PC-3 (cell line): ENCODE measurements at regions not wholly inside any gene's neighbourhood (a gene's known extent, or its start where the extent isn't known, plus 50 kb on each side); places are given as distances from the start of the nearest gene placed in this dataset.

Source experiments
- ATAC-seq: fragments of 200-7000 bp; cut with Tn5 transposase; 2 replicates; pipeline ENCODE4 v1.9.1; 2020; ENCODE audit warnings: mild to moderate bottlenecking, moderate library complexity
- BruUV-seq: library from RNA; stranded (reverse); fragments of 400-500 nt; replicated peaks from 2 replicates; lab custom pipeline; 2021; lab: Mats Ljungman, UMichigan
- CTCF ChIA-PET: fragments of 300-600 bp; sonication (Branson Sonifier 250); formaldehyde crosslinking; loops from one replicate; lab custom pipeline; 2022; ENCODE audit warnings: antibody characterized with exemption; lab: Charles Lee
- POLR2A ChIA-PET: fragments of 300-600 bp; sonication (Branson Sonifier 250); formaldehyde crosslinking; loops from one replicate; lab custom pipeline; 2022; ENCODE audit warnings: antibody characterized with exemption; ENCODE audit not compliant: unreplicated experiment; lab: Charles Lee
- DNase-seq: peaks from one replicate; pipeline ENCODE4 v3.0.0-alpha.2; 2015
- H2AFZ ChIP-seq: fragments of 300-600 bp; sonication (generic); 2 replicates; pipeline ENCODE4 v1.6.0; 2016; ENCODE audit warnings: antibody characterized with exemption, low read length
- H3F3A ChIP-seq: fragments of 300-600 bp; sonication (generic); one replicate; pipeline ENCODE4 v1.6.0; 2017; ENCODE audit warnings: antibody characterized with exemption, low read length, control low read depth, mild to moderate bottlenecking; ENCODE audit not compliant: unreplicated experiment
- H3K27ac ChIP-seq: fragments of 300-600 bp; sonication (generic); 2 replicates; pipeline ENCODE4 v1.5.1; 2016; ENCODE audit warnings: mild to moderate bottlenecking, low read length
- H3K27me3 ChIP-seq: fragments of 300-600 bp; sonication (generic); 2 replicates; pipeline ENCODE4 v1.6.1; 2016; ENCODE audit warnings: low read length, mixed read lengths
- H3K36me3 ChIP-seq: fragments of 300-600 bp; sonication (generic); 2 replicates; pipeline ENCODE4 v1.6.1; 2016; ENCODE audit warnings: low read depth, mixed run types, low read length, mixed read lengths
- H3K4me1 ChIP-seq: fragments of 300-600 bp; sonication (generic); 2 replicates; pipeline ENCODE4 v1.5.1; 2016; ENCODE audit warnings: low read length; ENCODE audit not compliant: insufficient read depth
- H3K4me2 ChIP-seq: fragments of 300-600 bp; sonication (generic); 2 replicates; pipeline ENCODE4 v1.6.0; 2016; ENCODE audit warnings: low read length
- H3K4me3 ChIP-seq: fragments of 300-600 bp; sonication (generic); 2 replicates; pipeline ENCODE4 v1.5.1; 2016; ENCODE audit warnings: mild to moderate bottlenecking, low read length, mixed read lengths
- H3K79me2 ChIP-seq: fragments of 300-600 bp; sonication (generic); 2 replicates; pipeline ENCODE4 v1.6.1; 2017; ENCODE audit warnings: low read length, mixed read lengths
- H3K9ac ChIP-seq: fragments of 300-600 bp; sonication (generic); 2 replicates; pipeline ENCODE4 v1.6.0; 2016; ENCODE audit warnings: mild to moderate bottlenecking, low read length
- H3K9me2 ChIP-seq: fragments of 300-600 bp; sonication (generic); replicated peaks from 2 replicates; pipeline ENCODE4 v1.6.1; 2016; ENCODE audit warnings: mixed run types, low read length, mixed read lengths
- H3K9me3 ChIP-seq: fragments of 300-600 bp; sonication (generic); 2 replicates; pipeline ENCODE4 v1.6.1; 2016; ENCODE audit warnings: low read length, mixed read lengths
- H4K20me1 ChIP-seq: fragments of 300-600 bp; sonication (generic); 2 replicates; pipeline ENCODE4 v1.6.1; 2016; ENCODE audit warnings: low read length, mixed read lengths
- CTCF ChIP-seq: fragments of 300-600 bp; sonication (generic); conservative IDR thresholded peaks from 2 replicates; pipeline ENCODE4 v1.5.1; 2017; ENCODE audit warnings: antibody characterized with exemption, low read depth, mild to moderate bottlenecking, low read length
- EZH2 ChIP-seq: fragments of 300-600 bp; sonication (generic); IDR thresholded peaks from one replicate; pipeline ENCODE4 v1.6.1; 2017; ENCODE audit warnings: antibody characterized with exemption, mild to moderate bottlenecking, low read length; ENCODE audit not compliant: unreplicated experiment
- EZH2phosphoT487 ChIP-seq: fragments of 300-600 bp; sonication (generic); IDR thresholded peaks from 2 replicates; pipeline ENCODE4 v1.6.1; 2018; ENCODE audit warnings: mild to moderate bottlenecking, antibody characterized with exemption, low read length, borderline replicate concordance
- intact Hi-C: fragments of 100-400 bp; cut with micrococcal nuclease; formaldehyde crosslinking; loops from 2 replicates; pipeline ENCODE4 v1.9.0; 2023

- no TSS peak for BruUV-seq
- CTCF ChIA-PET: no interaction called here
Measured at GRCh38 chr3:34068505-34068904, 270.1 kb downstream of the PDCD6IP start.

GRCh38 chr3:34070831-34071585 is 272.6 kb downstream of the PDCD6IP start:
- H3K9me2 ChIP-seq: no peaks in the 10 kb centered on the region
- BruUV-seq: no TSS peak
- no peak overlapping the region for H3K27ac ChIP-seq
- intact Hi-C loops: no loop called here
- no peak overlapping the region for H3K4me3 ChIP-seq
- ChIA-PET CTCF (no interaction called here), POLR2A (no interaction called here)
- H3K9me3 ChIP-seq: no peaks in the 10 kb centered on the region
- H3K27me3 ChIP-seq: peaks cover 8% of the 10 kb centered on the region; the same call in 1 of the 2 replicates
- no peaks in the 10 kb centered on the region for H3K36me3 ChIP-seq
- no peak overlapping the region for H3K9ac ChIP-seq
- no peaks in the 10 kb centered on the region for H3K4me1 ChIP-seq
- no peaks in the 10 kb centered on the region for H3F3A ChIP-seq
- TF ChIP-seq EZH2phosphoT487 (no peak), CTCF (no peak), EZH2 (no peak)
- no peak for DNase-seq
- no peak for ATAC-seq
- no peak overlapping the region for H3K4me2 ChIP-seq
- H2AFZ ChIP-seq: no peak overlapping the region
- no peaks in the 10 kb centered on the region for H4K20me1 ChIP-seq
- no peaks in the 10 kb centered on the region for H3K79me2 ChIP-seq

More at GRCh38 chr3:34068505-34068904, 270.1 kb downstream of the PDCD6IP start:
- no peaks in the 10 kb centered on the region for H3K79me2 ChIP-seq
- no peak overlapping the region for H3K4me2 ChIP-seq
- H3K4me3 ChIP-seq: no peak overlapping the region
- H3K9me3 ChIP-seq: no peaks in the 10 kb centered on the region
- DNase-seq (no peak), ATAC-seq (no peak)
- no peak for TF ChIP-seq CTCF
- TF ChIP-seq EZH2phosphoT487: no peak
- no peak for TF ChIP-seq EZH2
- peaks cover 10% of the 10 kb centered on the region; the same call in 1 of the 2 replicates for H3K27me3 ChIP-seq
- H4K20me1 ChIP-seq: no peaks in the 10 kb centered on the region
- H2AFZ ChIP-seq: no peak overlapping the region
- POLR2A ChIA-PET: no interaction called here
- H3K27ac ChIP-seq: no peak overlapping the region
- no peaks in the 10 kb centered on the region for H3K36me3 ChIP-seq
- intact Hi-C loops: no loop called here
- no peak overlapping the region for H3K9ac ChIP-seq
- H3K9me2 ChIP-seq: no peaks in the 10 kb centered on the region
- no peaks in the 10 kb centered on the region for H3K4me1 ChIP-seq
- no peaks in the 10 kb centered on the region for H3F3A ChIP-seq

DNA sequence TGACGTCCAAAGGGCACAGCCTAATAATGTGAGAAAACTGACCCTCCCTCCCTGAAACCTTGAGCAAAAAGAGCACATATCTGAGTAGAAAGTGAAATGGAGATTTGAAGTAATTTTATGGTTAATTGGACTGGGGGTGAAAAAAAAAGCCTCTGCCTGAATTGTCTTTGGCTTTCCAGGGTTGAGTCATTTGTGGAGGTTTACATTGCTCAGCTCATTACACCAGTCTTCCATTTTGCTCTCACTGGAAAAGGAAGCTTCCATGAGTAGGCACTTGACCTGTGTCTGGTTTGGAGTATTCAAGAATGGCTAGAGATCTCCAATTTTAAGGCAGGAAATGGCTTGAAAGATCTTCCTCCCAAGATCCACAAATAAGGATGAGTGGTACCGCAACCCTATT is 273.9 kb downstream of the PDCD6IP start:
- Histone ChIP-seq H3K4me3 (no peak overlapping the region), H4K20me1 (no peaks in the 10 kb centered on the region), H3K79me2 (no peaks in the 10 kb centered on the region), H3K27me3 (peaks cover 16% of the 10 kb centered on the region; the same call in 1 of the 2 replicates), H3F3A (no peaks in the 10 kb centered on the region), H3K4me1 (no peaks in the 10 kb centered on the region), H3K9ac (no peak overlapping the region), H3K27ac (no peak overlapping the region), H3K4me2 (no peak overlapping the region), H2AFZ (no peak overlapping the region), H3K36me3 (no peaks in the 10 kb centered on the region), H3K9me2 (no peaks in the 10 kb centered on the region), H3K9me3 (no peaks in the 10 kb centered on the region)
- TF ChIP-seq EZH2 (no peak), CTCF (no peak), EZH2phosphoT487 (no peak)
- ChIA-PET CTCF (no interaction called here), POLR2A (no interaction called here)
- DNase-seq: no peak
- intact Hi-C loops: no loop called here
- BruUV-seq: no TSS peak
- ATAC-seq: no peak
